ENCODE measurements at regions not wholly inside any gene's neighbourhood (a gene's known extent, or its start where the extent isn't known, plus 50 kb on each side); places are given as distances from the start of the nearest gene placed in this dataset.

GRCh38 chr6:126535138-126535537 is 195.2 kb downstream of the CENPW start:
- TF ChIP-seq CTCF (IDR thresholded peaks at IDR 0.05) (no peak), POLR2A (IDR thresholded peaks at IDR 0.05; ENCODE audit: low read depth) (no peak)
